SK-N-SH treated with all-trans-retinoic acid at 6 μM for 48 hours (cell line): ENCODE measurements at regions not wholly inside any gene's neighbourhood (a gene's known extent, or its start where the extent isn't known, plus 50 kb on each side); places are given as distances from the start of the nearest gene placed in this dataset.

Source experiments
- ARNTL ChIP-seq: fragments of 450-650 bp; formaldehyde crosslinking; IDR thresholded peaks from 2 replicates; pipeline ENCODE4 v1.5.0; 2020; ENCODE audit warnings: low read depth, mild to moderate bottlenecking, moderate library complexity, borderline replicate concordance
- GLIS3 ChIP-seq: fragments of 250-450 bp; sonication (Bioruptor Pico); IDR thresholded peaks from 2 replicates; pipeline ENCODE4 v1.5.0; 2020; ENCODE audit warnings: mild to moderate bottlenecking, moderate library complexity
- PPARA ChIP-seq: fragments of 250-450 bp; sonication (Bioruptor Pico); IDR thresholded peaks from 2 replicates; pipeline ENCODE4 v1.5.0; 2020; ENCODE audit warnings: mild to moderate bottlenecking, borderline replicate concordance
- RARB ChIP-seq: fragments of 250-450 bp; sonication (Bioruptor Pico); IDR thresholded peaks from 2 replicates; pipeline ENCODE4 v1.8.0; 2021; ENCODE audit warnings: mild to moderate bottlenecking, moderate library complexity
- ZC3H10 ChIP-seq: fragments of 250-450 bp; sonication (Bioruptor Pico); IDR thresholded peaks from 2 replicates; pipeline ENCODE4 v1.5.1; 2021; ENCODE audit warnings: mild to moderate bottlenecking, moderate library complexity
- ZNF565 ChIP-seq: fragments of 450-650 bp; formaldehyde crosslinking; conservative IDR thresholded peaks from 2 replicates; pipeline ENCODE4 v1.5.0; 2020; ENCODE audit warnings: low read depth, mild to moderate bottlenecking, moderate library complexity
- TF ChIP-seq, protein P1 (sequence below): fragments of 250-450 bp; sonication (Bioruptor Pico); IDR thresholded peaks from 2 replicates; pipeline ENCODE4 v1.5.0; 2020; ENCODE audit warnings: mild to moderate bottlenecking, moderate library complexity
- TF ChIP-seq, protein P2 (sequence below): fragments of 250-450 bp; sonication (Bioruptor Pico); IDR thresholded peaks from 2 replicates; pipeline ENCODE4 v1.8.0; 2020; ENCODE audit warnings: mild to moderate bottlenecking, moderate library complexity, borderline replicate concordance
- TF ChIP-seq, protein P3 (sequence below): fragments of 250-450 bp; sonication (Bioruptor Pico); IDR thresholded peaks from 2 replicates; pipeline ENCODE4 v1.5.1; 2021; ENCODE audit warnings: mild to moderate bottlenecking, moderate library complexity

DNA sequence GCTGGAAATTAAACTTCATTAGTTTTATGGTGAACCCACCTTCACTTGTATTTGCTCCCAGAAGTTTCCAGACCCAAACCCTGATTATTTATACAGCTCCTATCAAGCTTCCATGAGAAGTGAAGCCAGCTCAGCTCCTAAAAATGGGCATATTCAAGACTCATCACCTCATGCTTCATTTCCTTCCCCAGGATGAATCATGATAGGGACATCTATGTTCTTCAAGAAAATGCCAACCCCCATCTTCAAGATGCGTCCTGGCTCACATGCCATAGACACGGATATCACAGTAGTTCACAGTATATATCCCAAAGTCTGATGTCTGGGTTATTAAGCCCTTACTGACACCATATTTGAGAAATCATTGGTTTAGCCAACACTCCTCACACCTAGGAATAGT is 217.6 kb downstream of the NPR3 start:
- no peak for TF ChIP-seq RARB (CRISPR knock-in tag)
- no peak for TF ChIP-seq ZC3H10
- TF ChIP-seq, protein P1, sequence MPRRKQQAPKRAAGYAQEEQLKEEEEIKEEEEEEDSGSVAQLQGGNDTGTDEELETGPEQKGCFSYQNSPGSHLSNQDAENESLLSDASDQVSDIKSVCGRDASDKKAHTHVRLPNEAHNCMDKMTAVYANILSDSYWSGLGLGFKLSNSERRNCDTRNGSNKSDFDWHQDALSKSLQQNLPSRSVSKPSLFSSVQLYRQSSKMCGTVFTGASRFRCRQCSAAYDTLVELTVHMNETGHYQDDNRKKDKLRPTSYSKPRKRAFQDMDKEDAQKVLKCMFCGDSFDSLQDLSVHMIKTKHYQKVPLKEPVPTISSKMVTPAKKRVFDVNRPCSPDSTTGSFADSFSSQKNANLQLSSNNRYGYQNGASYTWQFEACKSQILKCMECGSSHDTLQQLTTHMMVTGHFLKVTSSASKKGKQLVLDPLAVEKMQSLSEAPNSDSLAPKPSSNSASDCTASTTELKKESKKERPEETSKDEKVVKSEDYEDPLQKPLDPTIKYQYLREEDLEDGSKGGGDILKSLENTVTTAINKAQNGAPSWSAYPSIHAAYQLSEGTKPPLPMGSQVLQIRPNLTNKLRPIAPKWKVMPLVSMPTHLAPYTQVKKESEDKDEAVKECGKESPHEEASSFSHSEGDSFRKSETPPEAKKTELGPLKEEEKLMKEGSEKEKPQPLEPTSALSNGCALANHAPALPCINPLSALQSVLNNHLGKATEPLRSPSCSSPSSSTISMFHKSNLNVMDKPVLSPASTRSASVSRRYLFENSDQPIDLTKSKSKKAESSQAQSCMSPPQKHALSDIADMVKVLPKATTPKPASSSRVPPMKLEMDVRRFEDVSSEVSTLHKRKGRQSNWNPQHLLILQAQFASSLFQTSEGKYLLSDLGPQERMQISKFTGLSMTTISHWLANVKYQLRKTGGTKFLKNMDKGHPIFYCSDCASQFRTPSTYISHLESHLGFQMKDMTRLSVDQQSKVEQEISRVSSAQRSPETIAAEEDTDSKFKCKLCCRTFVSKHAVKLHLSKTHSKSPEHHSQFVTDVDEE (CRISPR knock-in tag), result no peak
- TF ChIP-seq GLIS3, result no peak
- TF ChIP-seq, protein P2, sequence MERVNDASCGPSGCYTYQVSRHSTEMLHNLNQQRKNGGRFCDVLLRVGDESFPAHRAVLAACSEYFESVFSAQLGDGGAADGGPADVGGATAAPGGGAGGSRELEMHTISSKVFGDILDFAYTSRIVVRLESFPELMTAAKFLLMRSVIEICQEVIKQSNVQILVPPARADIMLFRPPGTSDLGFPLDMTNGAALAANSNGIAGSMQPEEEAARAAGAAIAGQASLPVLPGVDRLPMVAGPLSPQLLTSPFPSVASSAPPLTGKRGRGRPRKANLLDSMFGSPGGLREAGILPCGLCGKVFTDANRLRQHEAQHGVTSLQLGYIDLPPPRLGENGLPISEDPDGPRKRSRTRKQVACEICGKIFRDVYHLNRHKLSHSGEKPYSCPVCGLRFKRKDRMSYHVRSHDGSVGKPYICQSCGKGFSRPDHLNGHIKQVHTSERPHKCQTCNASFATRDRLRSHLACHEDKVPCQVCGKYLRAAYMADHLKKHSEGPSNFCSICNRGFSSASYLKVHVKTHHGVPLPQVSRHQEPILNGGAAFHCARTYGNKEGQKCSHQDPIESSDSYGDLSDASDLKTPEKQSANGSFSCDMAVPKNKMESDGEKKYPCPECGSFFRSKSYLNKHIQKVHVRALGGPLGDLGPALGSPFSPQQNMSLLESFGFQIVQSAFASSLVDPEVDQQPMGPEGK (CRISPR knock-in tag), result no peak
- no peak for TF ChIP-seq PPARA
- TF ChIP-seq ARNTL (CRISPR knock-in tag), result no peak
- TF ChIP-seq ZNF565 (CRISPR knock-in tag), result no peak
- TF ChIP-seq, protein P3, sequence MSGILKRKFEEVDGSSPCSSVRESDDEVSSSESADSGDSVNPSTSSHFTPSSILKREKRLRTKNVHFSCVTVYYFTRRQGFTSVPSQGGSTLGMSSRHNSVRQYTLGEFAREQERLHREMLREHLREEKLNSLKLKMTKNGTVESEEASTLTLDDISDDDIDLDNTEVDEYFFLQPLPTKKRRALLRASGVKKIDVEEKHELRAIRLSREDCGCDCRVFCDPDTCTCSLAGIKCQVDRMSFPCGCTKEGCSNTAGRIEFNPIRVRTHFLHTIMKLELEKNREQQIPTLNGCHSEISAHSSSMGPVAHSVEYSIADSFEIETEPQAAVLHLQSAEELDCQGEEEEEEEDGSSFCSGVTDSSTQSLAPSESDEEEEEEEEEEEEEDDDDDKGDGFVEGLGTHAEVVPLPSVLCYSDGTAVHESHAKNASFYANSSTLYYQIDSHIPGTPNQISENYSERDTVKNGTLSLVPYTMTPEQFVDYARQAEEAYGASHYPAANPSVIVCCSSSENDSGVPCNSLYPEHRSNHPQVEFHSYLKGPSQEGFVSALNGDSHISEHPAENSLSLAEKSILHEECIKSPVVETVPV (CRISPR knock-in tag), result no peak
